Activated T-helper 1 cell treated with anti-CD3 and anti-CD28 coated beads, Interleukin-12 subunit alpha, Interleukin-12 subunit beta, Interleukin-2, Interleukin-4 antibody, amounts not matched to agents 30 ng/mL and 10 ng/mL and 1 ng/mL, durations not matched to agents 14 hours and 24 hours and 36 hours (primary cell): ENCODE measurements at regions not wholly inside any gene's neighbourhood (a gene's known extent, or its start where the extent isn't known, plus 50 kb on each side); places are given as distances from the start of the nearest gene placed in this dataset.

ENCODE experiments used
- DNase-seq: peaks from one replicate; pipeline ENCODE4 v3.0.0; 2021; ENCODE audit warnings: low spot score
- H3K27ac Mint-ChIP-seq: one replicate; pipeline ENCODE4 v1.8.0; 2021; ENCODE audit warnings: mild to moderate bottlenecking, mixed read lengths
- H3K27me3 Mint-ChIP-seq: one replicate; pipeline ENCODE4 v1.8.0; 2022; ENCODE audit warnings: mild to moderate bottlenecking, moderate library complexity, mixed read lengths; ENCODE audit not compliant: insufficient read depth
- H3K36me3 Mint-ChIP-seq: one replicate; pipeline ENCODE4 v1.8.0; 2021; ENCODE audit warnings: low read depth, mixed read lengths
- H3K4me1 Mint-ChIP-seq: one replicate; pipeline ENCODE4 v1.8.0; 2021; ENCODE audit warnings: low read depth, mixed read lengths
- H3K4me3 Mint-ChIP-seq: one replicate; pipeline ENCODE4 v1.8.0; 2021; ENCODE audit warnings: mild to moderate bottlenecking, moderate library complexity, mixed read lengths
- H3K9me3 Mint-ChIP-seq: one replicate; pipeline ENCODE4 v1.8.0; 2021; ENCODE audit warnings: mixed read lengths
- intact Hi-C: fragments of 100-400 bp; cut with micrococcal nuclease; formaldehyde crosslinking; loops from one replicate; pipeline ENCODE4 v1.15.1; 2024

GRCh38 chr3:43999728-44000319 is 241.9 kb upstream of the TOPAZ1 start:
- Mint-ChIP-seq H3K4me1 (peaks cover 30% of the 10 kb centered on the region), H3K9me3 (no peaks in the 10 kb centered on the region), H3K27ac (no peak overlapping the region), H3K27me3 (peaks cover 74% of the 10 kb centered on the region), H3K4me3 (no peak overlapping the region), H3K36me3 (peaks cover 2% of the 10 kb centered on the region)
- no peak for DNase-seq
- intact Hi-C loops: loop anchor here (5.0 to 10.0 kb wide), 3 partner anchors 197 to 455 kb away; partner anchors contain the start of gene ABHD5

GRCh38 chr3:44000586-44000985 is 241.1 kb upstream of the TOPAZ1 start:
- H3K9me3 Mint-ChIP-seq: no peaks in the 10 kb centered on the region
- H3K4me1 Mint-ChIP-seq: peaks cover 30% of the 10 kb centered on the region
- peaks cover 2% of the 10 kb centered on the region for H3K36me3 Mint-ChIP-seq
- intact Hi-C loops: no loop called here
- DNase-seq: no peak
- no peak overlapping the region for H3K27ac Mint-ChIP-seq
- peaks cover 75% of the 10 kb centered on the region for H3K27me3 Mint-ChIP-seq
- no peak overlapping the region for H3K4me3 Mint-ChIP-seq

GRCh38 chr3:44001072-44001471 is 240.6 kb upstream of the TOPAZ1 start:
- no peak overlapping the region for H3K27ac Mint-ChIP-seq
- no peaks in the 10 kb centered on the region for H3K9me3 Mint-ChIP-seq
- H3K4me3 Mint-ChIP-seq: no peak overlapping the region
- H3K36me3 Mint-ChIP-seq: peaks cover 2% of the 10 kb centered on the region
- peaks cover 25% of the 10 kb centered on the region for H3K4me1 Mint-ChIP-seq
- H3K27me3 Mint-ChIP-seq: peaks cover 73% of the 10 kb centered on the region
- intact Hi-C loops: no loop called here
- no peak for DNase-seq

GRCh38 chr3:44003801-44004200 is 237.9 kb upstream of the TOPAZ1 start:
- Mint-ChIP-seq H3K27me3 (peaks cover 56% of the 10 kb centered on the region), H3K4me1 (no peaks in the 10 kb centered on the region), H3K36me3 (no peaks in the 10 kb centered on the region), H3K4me3 (no peak overlapping the region), H3K9me3 (no peaks in the 10 kb centered on the region), H3K27ac (no peak overlapping the region)
- DNase-seq: no peak
- intact Hi-C loops: no loop called here

- no peak for DNase-seq
- Mint-ChIP-seq H3K9me3 (no peaks in the 10 kb centered on the region), H3K27ac (no peak overlapping the region), H3K4me3 (no peak overlapping the region), H3K4me1 (no peaks in the 10 kb centered on the region), H3K27me3 (peaks cover 11% of the 10 kb centered on the region), H3K36me3 (no peaks in the 10 kb centered on the region)
- intact Hi-C loops: no loop called here
Measured at GRCh38 chr3:44011680-44012079, 230.0 kb upstream of the TOPAZ1 start.

GRCh38 chr3:44012160-44012899 is 229.4 kb upstream of the TOPAZ1 start:
- no peak overlapping the region for H3K27ac Mint-ChIP-seq
- peaks cover 13% of the 10 kb centered on the region for H3K27me3 Mint-ChIP-seq
- H3K4me1 Mint-ChIP-seq: no peaks in the 10 kb centered on the region
- H3K9me3 Mint-ChIP-seq: no peaks in the 10 kb centered on the region
- no peak overlapping the region for H3K4me3 Mint-ChIP-seq
- DNase-seq: no peak
- intact Hi-C loops: no loop called here
- H3K36me3 Mint-ChIP-seq: no peaks in the 10 kb centered on the region

- DNase-seq: no peak
- Mint-ChIP-seq H3K27ac (no peak overlapping the region), H3K36me3 (no peaks in the 10 kb centered on the region), H3K27me3 (peaks cover 11% of the 10 kb centered on the region), H3K4me3 (no peak overlapping the region), H3K9me3 (no peaks in the 10 kb centered on the region), H3K4me1 (no peaks in the 10 kb centered on the region)
- intact Hi-C loops: no loop called here
Measured at GRCh38 chr3:44013967-44014366, 227.7 kb upstream of the TOPAZ1 start.

GRCh38 chr3:44015170-44015569 is 226.5 kb upstream of the TOPAZ1 start:
- H3K36me3 Mint-ChIP-seq: no peaks in the 10 kb centered on the region
- no peaks in the 10 kb centered on the region for H3K4me1 Mint-ChIP-seq
- DNase-seq: no peak
- intact Hi-C loops: no loop called here
- no peaks in the 10 kb centered on the region for H3K9me3 Mint-ChIP-seq
- peaks cover 22% of the 10 kb centered on the region for H3K27me3 Mint-ChIP-seq
- H3K27ac Mint-ChIP-seq: no peak overlapping the region
- H3K4me3 Mint-ChIP-seq: no peak overlapping the region

GRCh38 chr3:44016818-44017217 is 224.9 kb upstream of the TOPAZ1 start:
- no peak for DNase-seq
- H3K9me3 Mint-ChIP-seq: no peaks in the 10 kb centered on the region
- no peak overlapping the region for H3K27ac Mint-ChIP-seq
- H3K27me3 Mint-ChIP-seq: peaks cover 37% of the 10 kb centered on the region
- no peaks in the 10 kb centered on the region for H3K4me1 Mint-ChIP-seq
- no peak overlapping the region for H3K4me3 Mint-ChIP-seq
- H3K36me3 Mint-ChIP-seq: no peaks in the 10 kb centered on the region
- intact Hi-C loops: no loop called here

GRCh38 chr3:44018926-44019325 is 222.8 kb upstream of the TOPAZ1 start:
- Mint-ChIP-seq H3K36me3 (no peaks in the 10 kb centered on the region), H3K27me3 (peaks cover 48% of the 10 kb centered on the region), H3K9me3 (no peaks in the 10 kb centered on the region), H3K4me3 (no peak overlapping the region), H3K27ac (no peak overlapping the region), H3K4me1 (no peaks in the 10 kb centered on the region)
- intact Hi-C loops: no loop called here
- no peak for DNase-seq

GRCh38 chr3:44019736-44020135 is 221.9 kb upstream of the TOPAZ1 start:
- H3K4me1 Mint-ChIP-seq: no peaks in the 10 kb centered on the region
- no peak overlapping the region for H3K27ac Mint-ChIP-seq
- H3K9me3 Mint-ChIP-seq: no peaks in the 10 kb centered on the region
- no peaks in the 10 kb centered on the region for H3K36me3 Mint-ChIP-seq
- DNase-seq: no peak
- intact Hi-C loops: no loop called here
- H3K27me3 Mint-ChIP-seq: peaks cover 53% of the 10 kb centered on the region
- H3K4me3 Mint-ChIP-seq: no peak overlapping the region

GRCh38 chr3:44020143-44020542 is 221.5 kb upstream of the TOPAZ1 start:
- no peak for DNase-seq
- intact Hi-C loops: no loop called here
- Mint-ChIP-seq H3K36me3 (no peaks in the 10 kb centered on the region), H3K9me3 (no peaks in the 10 kb centered on the region), H3K27me3 (peaks cover 57% of the 10 kb centered on the region), H3K4me3 (no peak overlapping the region), H3K27ac (no peak overlapping the region), H3K4me1 (no peaks in the 10 kb centered on the region)

- H3K4me3 Mint-ChIP-seq: no peak overlapping the region
- no peaks in the 10 kb centered on the region for H3K9me3 Mint-ChIP-seq
- peaks cover 58% of the 10 kb centered on the region for H3K27me3 Mint-ChIP-seq
- no peaks in the 10 kb centered on the region for H3K36me3 Mint-ChIP-seq
- no peak overlapping the region for H3K27ac Mint-ChIP-seq
- DNase-seq: no peak
- intact Hi-C loops: loop anchor here (1.0 kb wide), 1 partner anchor 25 kb away; no protein-coding TSS in a partner anchor
- H3K4me1 Mint-ChIP-seq: no peaks in the 10 kb centered on the region
Measured at GRCh38 chr3:44021651-44022594, 219.8 kb upstream of the TOPAZ1 start.
